Gastrocnemius medialis (tissue), 4 donors: ENCODE measurements at regions not wholly inside any gene's neighbourhood (a gene's known extent, or its start where the extent isn't known, plus 50 kb on each side); places are given as distances from the start of the nearest gene placed in this dataset.

Source experiments
- ATAC-seq, 2 donors: fragments of 150-250 bp; one replicate each; pipeline ENCODE4 v1.9.1; 2016
- DNase-seq, 2 donors: peaks; one replicate each; pipeline ENCODE4 v3.0.0-alpha.2; 2019
- H3K27ac ChIP-seq, 4 donors: fragments of 200-600 bp; sonication (generic); 1 replicate in 1 of 4; 2 replicates in 3 of 4; pipeline ENCODE4 v1.5.1; 2016 to 2018; ENCODE audit warnings: mild to moderate bottlenecking in 2 of 4, moderate library complexity in 1 of 4
- H3K27me3 ChIP-seq, 3 donors: fragments of 200-600 bp; sonication (generic) in 2 of 3; 1 replicate in 1 of 3; 2 replicates in 2 of 3; pipeline versions ENCODE4 v1.5.1 to v1.6.0; 2016 to 2019; ENCODE audit warnings: mild to moderate bottlenecking in 1 of 3, moderate library complexity in 1 of 3
- H3K36me3 ChIP-seq, 2 donors: fragments of 200-600 bp; sonication (generic) in 1 of 2; one replicate each; pipeline ENCODE4 v1.5.1; 2017 to 2018
- H3K4me1 ChIP-seq, 2 donors: fragments of 200-600 bp; sonication (generic) in 1 of 2; one replicate each; pipeline ENCODE4 v1.5.1; 2016 to 2017; ENCODE audit warnings: mild to moderate bottlenecking in 2 of 2
- H3K4me3 ChIP-seq, 4 donors: fragments of 200-600 bp; sonication (generic) in 3 of 4; 1 replicate in 1 of 4; 2 replicates in 3 of 4; pipeline ENCODE4 v1.5.1; 2016 to 2019; ENCODE audit warnings: mild to moderate bottlenecking in 2 of 4
- H3K9me3 ChIP-seq, 3 donors: fragments of 200-600 bp; sonication (generic) in 2 of 3; 1 replicate in 1 of 3; 2 replicates in 2 of 3; pipeline ENCODE4 v1.5.1; 2016 to 2019
- POLR2A ChIP-seq, 2 donors: fragments of 450-650 bp; IDR thresholded peaks; one replicate each; pipeline ENCODE4 v1.6.1; 2017; ENCODE audit warnings: antibody characterized with exemption in 2 of 2, mild to moderate bottlenecking in 2 of 2, moderate library complexity in 2 of 2
- in situ Hi-C, 4 donors: fragments of 200-750 bp; cut with MboI; loops; one replicate each; pipeline versions ENCODE4 v1.15.0 to v1.8.0; 2017; ENCODE audit warnings: low sequenced_read_pairs in 4 of 4
- intact Hi-C: fragments of 100-400 bp; cut with DNase I; formaldehyde crosslinking; loops from one replicate; pipeline ENCODE4 v1.15.1; 2023; ENCODE audit warnings: low total_unique reads
- TF ChIP-seq, protein P1 (sequence below), 5 experiments: fragments of 450-650 bp in 3 of 5; fragments of 200-600 bp in 2 of 5; sonication (generic) in 2 of 5; IDR thresholded peaks in 4 of 5; conservative IDR thresholded peaks in 1 of 5; 1 replicate in 4 of 5; 2 replicates in 1 of 5; pipeline ENCODE4 v1.5.1; 2016 to 2019; ENCODE audit warnings: antibody characterized with exemption in 5 of 5, mild to moderate bottlenecking in 3 of 5, moderate library complexity in 3 of 5

DNA sequence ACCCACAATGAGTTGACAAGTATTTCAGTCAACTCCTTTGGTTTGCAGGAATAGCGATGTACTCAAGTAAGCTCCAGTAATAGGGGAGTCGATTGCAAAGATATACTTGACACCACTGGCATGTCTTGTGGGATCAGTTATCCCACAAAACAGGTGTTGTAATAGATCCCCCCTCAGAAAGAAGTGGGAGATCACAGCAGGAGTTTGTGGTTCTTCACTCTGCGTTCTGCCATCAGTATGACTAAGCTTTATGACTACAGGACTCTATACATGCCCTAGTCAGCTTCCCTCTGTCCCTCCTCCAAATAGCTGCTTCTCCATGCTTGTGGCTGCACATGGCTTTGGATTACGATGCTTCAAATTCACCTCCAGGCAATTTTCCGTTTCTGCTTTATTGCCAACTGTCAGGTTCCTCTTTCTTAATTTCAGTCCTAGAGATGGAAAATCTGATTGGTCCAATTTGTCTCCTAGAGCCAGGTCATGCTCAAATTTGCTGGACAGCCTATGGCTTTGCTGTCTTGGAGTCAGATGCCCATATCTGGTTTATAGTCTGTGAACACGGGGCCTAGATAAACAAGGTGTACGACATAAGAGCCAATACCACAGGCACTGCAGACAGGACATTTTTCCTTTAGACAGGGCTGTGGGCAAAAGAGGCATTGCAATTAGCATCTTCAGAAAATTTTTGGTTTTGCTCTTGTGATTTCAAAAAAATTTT, 221.7 kb downstream of the PAX3 start:
- ATAC-seq, result peak; percentile 75 to 83
- Histone ChIP-seq H3K36me3 (no peaks in the 10 kb centered on the region), H3K27ac (peak overlapping the region in 2 of 4 donors; percentile 18 to 28), H3K9me3 (no peaks in the 10 kb centered on the region), H3K4me1 (no peaks in the 10 kb centered on the region), H3K27me3 (no peaks in the 10 kb centered on the region), H3K4me3 (no peak overlapping the region)
- in situ Hi-C loops, result no loop called here
- no peak for DNase-seq
- intact Hi-C loops, result no loop called here
- TF ChIP-seq POLR2A (IDR thresholded peaks at IDR 0.05), result no peak
- TF ChIP-seq, protein P1, sequence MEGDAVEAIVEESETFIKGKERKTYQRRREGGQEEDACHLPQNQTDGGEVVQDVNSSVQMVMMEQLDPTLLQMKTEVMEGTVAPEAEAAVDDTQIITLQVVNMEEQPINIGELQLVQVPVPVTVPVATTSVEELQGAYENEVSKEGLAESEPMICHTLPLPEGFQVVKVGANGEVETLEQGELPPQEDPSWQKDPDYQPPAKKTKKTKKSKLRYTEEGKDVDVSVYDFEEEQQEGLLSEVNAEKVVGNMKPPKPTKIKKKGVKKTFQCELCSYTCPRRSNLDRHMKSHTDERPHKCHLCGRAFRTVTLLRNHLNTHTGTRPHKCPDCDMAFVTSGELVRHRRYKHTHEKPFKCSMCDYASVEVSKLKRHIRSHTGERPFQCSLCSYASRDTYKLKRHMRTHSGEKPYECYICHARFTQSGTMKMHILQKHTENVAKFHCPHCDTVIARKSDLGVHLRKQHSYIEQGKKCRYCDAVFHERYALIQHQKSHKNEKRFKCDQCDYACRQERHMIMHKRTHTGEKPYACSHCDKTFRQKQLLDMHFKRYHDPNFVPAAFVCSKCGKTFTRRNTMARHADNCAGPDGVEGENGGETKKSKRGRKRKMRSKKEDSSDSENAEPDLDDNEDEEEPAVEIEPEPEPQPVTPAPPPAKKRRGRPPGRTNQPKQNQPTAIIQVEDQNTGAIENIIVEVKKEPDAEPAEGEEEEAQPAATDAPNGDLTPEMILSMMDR (IDR thresholded peaks at IDR 0.05 in 4 of 5, conservative IDR thresholded peaks at IDR 0.05 in 1 of 5), result peak in 1 of 5 experiments; percentile 21

DNA sequence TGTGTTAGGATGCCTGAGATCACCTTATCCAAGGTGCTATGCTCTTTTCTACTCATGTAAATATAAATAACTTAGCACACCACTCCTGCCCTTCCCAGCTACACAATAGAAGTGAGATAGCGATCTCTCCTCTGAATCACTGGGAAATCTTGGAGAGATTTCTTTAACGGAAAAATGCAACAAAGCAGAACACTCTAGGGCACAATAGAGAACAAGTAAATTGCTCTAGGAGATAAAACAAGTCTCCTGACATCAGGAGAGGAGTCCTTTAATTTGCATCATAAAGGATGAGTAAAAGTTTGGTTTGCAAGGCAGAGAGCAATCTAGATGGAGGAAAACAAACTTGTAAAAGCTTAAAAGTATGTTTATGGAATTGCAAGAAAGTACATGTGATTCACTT, 224.1 kb downstream of the PAX3 start:
- ATAC-seq (no peak), DNase-seq (no peak)
- Histone ChIP-seq H3K36me3 (no peaks in the 10 kb centered on the region), H3K9me3 (no peaks in the 10 kb centered on the region), H3K27ac (no peak overlapping the region), H3K4me1 (no peaks in the 10 kb centered on the region), H3K4me3 (no peak overlapping the region), H3K27me3 (peaks cover 0 to 2% (median 0%) of the 10 kb centered on the region in 3 donors)
- TF ChIP-seq, protein P1 (IDR thresholded peaks at IDR 0.05 in 4 of 5, conservative IDR thresholded peaks at IDR 0.05 in 1 of 5), result no peak
- TF ChIP-seq POLR2A (IDR thresholded peaks at IDR 0.05), result no peak
- intact Hi-C loops (no loop called here), in situ Hi-C loops (loop anchor here (25.0 kb wide), 3 partner anchors 238 to 538 kb away; a partner anchor contains a TSS)

DNA sequence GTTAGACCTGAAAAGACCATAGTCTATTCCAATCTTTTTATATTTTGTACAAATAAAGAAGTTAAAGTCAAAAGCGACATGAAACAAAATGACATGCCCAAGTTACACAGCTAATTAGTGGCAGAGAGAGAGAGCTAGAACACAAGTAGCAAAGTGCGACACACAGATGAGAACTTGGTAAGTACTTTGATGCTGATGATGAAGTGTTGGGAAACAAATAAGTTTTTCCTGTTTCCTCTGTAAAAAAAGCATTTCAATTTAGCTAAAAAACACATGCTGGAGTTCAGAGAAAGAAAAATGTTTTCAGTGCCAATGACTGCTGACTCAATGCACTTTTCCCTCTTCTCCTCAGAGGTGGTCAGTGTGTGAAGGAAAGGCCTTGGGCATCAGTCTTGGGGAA, 226.9 kb downstream of the PAX3 start:
- no peaks in the 10 kb centered on the region for H3K9me3 ChIP-seq
- H3K27ac ChIP-seq, result no peak overlapping the region
- in situ Hi-C loops, result loop anchor here (25.0 kb wide), 3 partner anchors 240 to 540 kb away; a partner anchor contains a TSS
- peaks cover 0 to 2% (median 0%) of the 10 kb centered on the region in 3 donors for H3K27me3 ChIP-seq
- H3K4me3 ChIP-seq, result no peak overlapping the region
- intact Hi-C loops, result no loop called here
- no peaks in the 10 kb centered on the region for H3K4me1 ChIP-seq
- DNase-seq, result no peak
- ATAC-seq, result no peak
- TF ChIP-seq, protein P1 (IDR thresholded peaks at IDR 0.05 in 4 of 5, conservative IDR thresholded peaks at IDR 0.05 in 1 of 5), result no peak
- no peak for TF ChIP-seq POLR2A (IDR thresholded peaks at IDR 0.05)
- H3K36me3 ChIP-seq, result no peaks in the 10 kb centered on the region

DNA sequence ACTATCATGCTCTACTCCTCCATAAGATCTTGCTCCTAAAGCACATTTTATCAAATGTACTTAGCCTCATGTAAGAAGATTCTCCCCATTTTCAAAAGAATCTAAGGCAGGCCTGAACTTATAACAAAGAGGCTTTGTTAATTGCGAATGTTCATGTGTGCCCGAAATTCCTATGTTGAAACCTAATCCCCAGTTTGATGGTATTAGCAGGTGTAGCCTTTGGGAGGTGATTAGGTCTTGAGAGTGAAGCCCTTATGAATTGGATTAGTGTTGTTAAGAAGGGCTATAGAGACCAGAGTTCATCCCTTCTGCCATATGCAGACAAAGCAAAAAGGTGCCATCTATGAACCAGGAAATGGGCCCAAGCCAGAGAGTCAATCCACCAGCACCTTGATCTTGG, 234.5 kb downstream of the PAX3 start:
- in situ Hi-C loops (loop anchor here (25.0 kb wide), 3 partner anchors 248 to 548 kb away; a partner anchor contains a TSS), intact Hi-C loops (no loop called here)
- no peak overlapping the region for H3K27ac ChIP-seq
- H3K36me3 ChIP-seq, result no peaks in the 10 kb centered on the region
- TF ChIP-seq, protein P1 (IDR thresholded peaks at IDR 0.05 in 4 of 5, conservative IDR thresholded peaks at IDR 0.05 in 1 of 5), result no peak
- TF ChIP-seq POLR2A (IDR thresholded peaks at IDR 0.05), result no peak
- H3K4me1 ChIP-seq, result no peaks in the 10 kb centered on the region
- no peaks in the 10 kb centered on the region for H3K9me3 ChIP-seq
- ATAC-seq, result no peak
- no peak for DNase-seq
- no peak overlapping the region for H3K4me3 ChIP-seq
- H3K27me3 ChIP-seq, result no peaks in the 10 kb centered on the region
